Esophagus squamous epithelium (tissue), 5 donors: ENCODE measurements at regions not wholly inside any gene's neighbourhood (a gene's known extent, or its start where the extent isn't known, plus 50 kb on each side); places are given as distances from the start of the nearest gene placed in this dataset.
"Not testable (repeated sequence)": the region's sequence is repeated elsewhere in the genome, so short reads cannot be mapped to it uniquely, and the experiment has no call there.

Experiments used
- DNase-seq: peaks from one replicate; lab custom pipeline; 2025; lab: John Stamatoyannopoulos, UW
- H3K27ac ChIP-seq, 4 donors: fragments of 200-600 bp; sonication (generic); one replicate each; pipeline ENCODE4 v1.5.1; 2016 to 2019; ENCODE audit warnings: mild to moderate bottlenecking in 1 of 4
- H3K27me3 ChIP-seq, 4 donors: fragments of 200-600 bp; sonication (generic); 1 replicate in 3 of 4; 2 replicates in 1 of 4; pipeline versions ENCODE4 v1.5.1 to v1.6.0; 2017 to 2021; ENCODE audit warnings: antibody characterized with exemption in 1 of 4
- H3K36me3 ChIP-seq, 3 donors: fragments of 200-600 bp; sonication (generic); one replicate each; pipeline ENCODE4 v1.5.1; 2016 to 2019
- H3K4me1 ChIP-seq, 3 donors: fragments of 200-600 bp; sonication (generic); one replicate each; pipeline ENCODE4 v1.5.1; 2017 to 2019
- H3K4me3 ChIP-seq, 4 donors: fragments of 200-600 bp; sonication (generic); 1 replicate in 3 of 4; 2 replicates in 1 of 4; pipeline ENCODE4 v1.5.1; 2016 to 2019; ENCODE audit warnings: mild to moderate bottlenecking in 2 of 4, moderate library complexity in 1 of 4
- H3K9me3 ChIP-seq, 3 donors: fragments of 200-600 bp; sonication (generic); one replicate each; pipeline ENCODE4 v1.5.1; 2016 to 2019
- CTCF ChIP-seq, 6 experiments: fragments of 450-650 bp in 4 of 6; fragments of 200-600 bp in 2 of 6; sonication (generic) in 2 of 6; IDR thresholded peaks; one replicate each; pipeline ENCODE4 v1.5.1; 2016 to 2019; ENCODE audit warnings: antibody characterized with exemption in 6 of 6, mild to moderate bottlenecking in 4 of 6, moderate library complexity in 4 of 6
- POLR2A ChIP-seq, 4 donors: fragments of 450-650 bp; IDR thresholded peaks; one replicate each; pipeline ENCODE4 v1.6.1; 2017; ENCODE audit warnings: antibody characterized with exemption in 4 of 4, mild to moderate bottlenecking in 4 of 4, moderate library complexity in 3 of 4
- WGBS, 2 donors: methylation state at CpG; one replicate each; pipeline ENCODE4 v1.1.5; 2018; 5-methylcytosine and 5-hydroxymethylcytosine counted together
- intact Hi-C: fragments of 100-400 bp; cut with DNase I; formaldehyde crosslinking; loops from one replicate; pipeline ENCODE4 v1.15.0; 2022
- donor health status: DM: yes; HTN: yes; CAD: no.

DNA sequence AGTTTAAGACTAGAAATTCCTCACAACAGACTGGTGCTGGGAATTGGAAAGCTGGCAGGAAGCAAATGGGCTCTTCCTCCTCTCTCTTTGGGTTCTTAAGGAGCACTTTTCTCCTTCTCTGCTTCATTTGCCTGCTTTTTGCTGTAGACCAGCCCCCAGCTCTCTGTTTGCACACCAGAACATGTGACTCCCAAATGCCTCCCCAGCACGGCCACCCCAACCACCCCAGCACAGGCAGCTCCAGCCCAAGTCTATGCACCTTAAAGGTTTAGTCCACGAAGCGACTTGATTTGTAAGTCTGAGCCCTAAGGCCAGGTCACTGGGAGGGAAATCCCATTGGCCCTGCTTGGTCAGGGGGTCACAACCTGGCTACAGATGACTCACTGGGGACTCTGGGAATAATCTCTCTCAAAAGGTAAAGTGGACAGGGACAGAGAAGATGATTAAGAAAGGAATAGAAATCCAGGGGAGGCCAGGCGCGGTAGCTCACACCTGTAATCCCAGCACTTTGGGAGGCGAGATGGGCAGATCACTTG is 377.8 kb upstream of the PROK2 start:
- no peak for DNase-seq
- 82 to 94% methylated on average over 3 to 4 of the region's 6 CpGs for WGBS, 2 donors
- intact Hi-C loops: no loop called here
- no peak overlapping the region for H3K27ac ChIP-seq
- TF ChIP-seq CTCF (IDR thresholded peaks at IDR 0.05) (no peak), POLR2A (IDR thresholded peaks at IDR 0.05) (no peak)
- H3K4me1 ChIP-seq: peaks cover 0 to 13% (median 0%) of the 10 kb centered on the region in 3 donors
- H3K27me3 ChIP-seq: no peaks in the 10 kb centered on the region
- H3K36me3 ChIP-seq: no peaks in the 10 kb centered on the region
- H3K9me3 ChIP-seq: no peaks in the 10 kb centered on the region
- no peak overlapping the region for H3K4me3 ChIP-seq

DNA sequence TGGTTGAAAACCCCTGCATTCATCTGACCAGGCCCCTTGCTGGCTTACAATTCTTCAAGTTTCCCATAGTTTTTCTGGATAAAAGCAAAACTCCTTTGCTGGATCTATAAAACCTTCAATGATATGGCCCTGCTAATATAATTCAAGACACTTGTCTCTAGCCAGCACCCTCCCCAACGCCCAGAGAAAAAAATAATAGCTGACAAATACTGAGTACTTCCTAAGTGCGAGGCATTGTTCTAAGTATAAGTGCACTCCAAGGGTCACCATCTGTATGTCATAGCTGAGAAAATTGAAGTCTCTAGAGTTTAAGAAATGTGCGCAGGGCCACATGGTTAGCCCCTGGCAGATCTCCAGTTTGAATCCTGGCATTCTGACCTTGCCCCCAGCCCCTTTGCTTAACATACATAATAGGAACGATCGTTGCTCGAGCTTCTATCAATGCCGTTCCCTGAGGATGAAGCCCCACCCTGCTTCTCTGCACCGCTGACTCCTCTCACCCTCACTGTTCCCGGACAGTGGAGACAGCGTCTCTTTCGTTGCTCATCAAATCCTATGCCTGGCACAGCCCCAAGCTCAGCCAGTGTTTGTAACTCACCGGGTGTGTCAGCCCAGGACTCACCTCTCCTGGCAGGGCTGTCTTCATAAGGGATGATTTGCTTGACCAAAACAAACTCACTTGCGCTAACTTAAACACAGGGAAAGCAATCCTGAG is 377.1 kb upstream of the PROK2 start:
- 31 to 42% methylated on average over 13 of the region's 13 CpGs for WGBS, 2 donors
- H3K4me1 ChIP-seq: peaks cover 0 to 13% (median 0%) of the 10 kb centered on the region in 3 donors
- H3K9me3 ChIP-seq: no peaks in the 10 kb centered on the region
- H3K4me3 ChIP-seq: no peak overlapping the region
- no peak overlapping the region for H3K27ac ChIP-seq
- DNase-seq: no peak
- no peaks in the 10 kb centered on the region for H3K36me3 ChIP-seq
- intact Hi-C loops: no loop called here
- no peak for TF ChIP-seq CTCF (IDR thresholded peaks at IDR 0.05)
- no peaks in the 10 kb centered on the region for H3K27me3 ChIP-seq

DNA sequence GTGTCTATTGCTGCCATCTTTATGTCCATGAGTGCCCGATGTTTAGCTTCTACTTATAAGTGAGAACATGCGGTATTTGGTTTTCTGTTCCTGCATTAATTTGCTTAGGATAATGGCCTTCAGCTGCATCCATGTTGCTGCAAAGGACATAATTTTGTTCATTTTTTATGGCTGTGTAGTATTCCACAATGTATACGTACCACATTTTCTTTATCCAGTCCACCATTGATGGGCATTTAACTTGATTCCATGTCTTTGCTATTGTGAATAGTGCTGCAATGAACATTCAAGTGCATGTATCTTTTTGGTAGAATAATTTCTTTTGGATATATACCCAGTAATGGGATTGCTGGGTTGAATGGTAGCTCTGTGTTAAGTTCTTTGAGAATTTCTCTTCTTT is 376.3 kb upstream of the PROK2 start:
- DNase-seq: not testable (repeated sequence)
- 95 to 97% methylated on average over 3 of the region's 3 CpGs for WGBS, 2 donors

GRCh38 chr3:72160351-72160750 is 375.4 kb upstream of the PROK2 start:
- Histone ChIP-seq H3K4me3 (no peak overlapping the region), H3K36me3 (no peaks in the 10 kb centered on the region), H3K9me3 (no peaks in the 10 kb centered on the region), H3K4me1 (peaks cover 0 to 21% (median 4%) of the 10 kb centered on the region in 3 donors), H3K27ac (no peak overlapping the region), H3K27me3 (no peaks in the 10 kb centered on the region)
- no peak for DNase-seq
- TF ChIP-seq POLR2A (IDR thresholded peaks at IDR 0.05) (no peak), CTCF (IDR thresholded peaks at IDR 0.05) (no peak)
- intact Hi-C loops: no loop called here
- WGBS, 2 donors: 58 to 62% methylated on average over 4 of the region's 5 CpGs

More for the DNA sequence above, 376.3 kb upstream of the PROK2 start:
- H3K27ac ChIP-seq, H3K9me3 ChIP-seq, H3K27me3 ChIP-seq, H3K4me3 ChIP-seq, intact Hi-C loops, H3K36me3 ChIP-seq: not testable (repeated sequence)
- peaks cover 0 to 13% (median 0%) of the 10 kb centered on the region in 3 donors for H3K4me1 ChIP-seq

- Histone ChIP-seq H3K9me3 (no peaks in the 10 kb centered on the region), H3K27ac (no peak overlapping the region), H3K4me1 (peaks cover 0 to 29% (median 8%) of the 10 kb centered on the region in 3 donors), H3K36me3 (no peaks in the 10 kb centered on the region), H3K27me3 (no peaks in the 10 kb centered on the region), H3K4me3 (no peak overlapping the region)
- TF ChIP-seq CTCF (IDR thresholded peaks at IDR 0.05) (no peak), POLR2A (IDR thresholded peaks at IDR 0.05) (no peak)
- no peak for DNase-seq
- WGBS, 2 donors: 83 to 90% methylated on average over 2 of the region's 2 CpGs
- intact Hi-C loops: no loop called here
Observed at GRCh38 chr3:72159487-72159886, 374.5 kb upstream of the PROK2 start.
